Fibroblast of skin of scalp (primary cell): ENCODE measurements at regions not wholly inside any gene's neighbourhood (a gene's known extent, or its start where the extent isn't known, plus 50 kb on each side); places are given as distances from the start of the nearest gene placed in this dataset.

Experiments used
- DNase-seq: peaks from one replicate; pipeline ENCODE4 v3.0.0-alpha.2; 2013

DNA sequence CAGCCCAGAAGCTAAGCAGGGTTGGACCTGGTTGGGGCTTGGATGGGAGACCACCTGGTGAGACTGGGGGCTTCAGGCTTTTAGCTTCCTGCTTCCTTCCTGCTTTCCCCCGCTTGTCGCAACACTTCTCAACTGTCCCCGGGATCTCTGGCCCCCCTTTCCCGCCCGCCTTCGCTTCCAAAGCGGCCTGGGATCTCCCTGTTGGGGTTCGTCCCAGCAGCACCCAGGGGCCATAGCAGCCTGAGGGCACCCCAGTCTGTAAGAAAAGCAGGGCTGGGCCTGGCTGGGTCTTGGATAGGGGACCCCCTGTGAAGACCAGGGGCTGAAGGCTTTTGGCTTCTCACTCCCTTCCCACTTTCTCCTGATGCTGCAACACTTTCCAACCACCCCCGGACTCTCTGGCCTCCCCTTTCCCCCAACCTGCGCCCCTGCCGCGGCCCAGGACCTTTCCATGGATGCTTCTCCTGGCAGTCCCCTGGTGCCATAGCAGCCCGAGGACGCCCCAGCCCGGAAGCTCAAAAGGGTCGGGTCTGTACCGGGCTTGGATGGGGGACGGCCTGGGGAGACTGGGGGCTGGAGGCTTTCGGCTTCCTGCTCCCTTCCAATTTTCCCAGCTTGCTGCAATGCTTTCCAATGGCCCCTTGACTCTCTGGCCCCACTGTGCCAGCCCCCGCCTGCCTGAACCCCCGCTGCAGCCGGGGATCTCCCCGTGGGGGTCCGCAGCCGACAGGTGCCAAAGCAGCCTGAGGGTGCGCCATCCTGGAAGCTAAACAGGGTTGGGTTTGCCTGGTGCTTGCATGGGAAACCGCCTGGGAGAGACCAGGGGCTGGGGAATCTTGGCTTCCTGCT, 2276.2 kb downstream of the TP53TG3F start:
- no peak for DNase-seq

DNA sequence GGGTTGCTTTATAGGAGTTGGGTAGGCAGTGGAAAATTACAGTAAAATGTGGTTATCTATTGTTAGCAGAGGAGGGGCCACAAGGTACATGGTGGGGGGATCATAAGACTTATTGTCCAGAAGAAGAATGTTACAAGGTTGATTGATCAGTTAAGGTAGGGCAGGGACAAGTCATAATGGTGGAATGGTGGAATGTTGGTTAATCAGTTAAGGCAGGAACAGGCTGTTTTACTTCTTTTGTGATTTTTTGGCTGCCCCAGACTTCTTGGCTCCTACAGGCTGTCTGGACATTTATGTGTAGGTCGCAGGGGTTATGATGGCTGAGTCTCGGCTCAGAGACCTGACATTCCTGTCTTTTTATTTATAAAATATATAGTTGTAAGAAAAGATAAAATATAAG, 2277.1 kb downstream of the TP53TG3F start:
- DNase-seq = no peak

DNA sequence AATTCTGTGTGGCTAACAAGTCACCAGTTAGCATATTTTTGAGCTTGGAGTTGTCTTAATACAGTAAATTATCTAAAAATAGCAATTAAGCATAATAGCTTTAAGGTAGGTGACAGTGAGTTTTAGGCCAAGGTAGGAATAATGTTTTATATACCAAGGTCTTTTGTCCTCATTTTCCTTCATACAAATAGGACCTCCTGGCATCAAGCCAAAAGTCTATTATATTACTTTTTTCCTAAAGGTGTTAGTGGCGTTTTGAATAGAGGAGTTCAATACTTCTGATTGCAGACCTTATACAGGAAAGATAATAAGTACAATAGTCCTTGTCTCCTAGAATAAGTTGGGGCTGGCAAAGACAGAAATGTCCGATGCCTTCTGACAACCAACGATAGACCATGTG, 2277.7 kb downstream of the TP53TG3F start:
- DNase-seq = no peak

DNA sequence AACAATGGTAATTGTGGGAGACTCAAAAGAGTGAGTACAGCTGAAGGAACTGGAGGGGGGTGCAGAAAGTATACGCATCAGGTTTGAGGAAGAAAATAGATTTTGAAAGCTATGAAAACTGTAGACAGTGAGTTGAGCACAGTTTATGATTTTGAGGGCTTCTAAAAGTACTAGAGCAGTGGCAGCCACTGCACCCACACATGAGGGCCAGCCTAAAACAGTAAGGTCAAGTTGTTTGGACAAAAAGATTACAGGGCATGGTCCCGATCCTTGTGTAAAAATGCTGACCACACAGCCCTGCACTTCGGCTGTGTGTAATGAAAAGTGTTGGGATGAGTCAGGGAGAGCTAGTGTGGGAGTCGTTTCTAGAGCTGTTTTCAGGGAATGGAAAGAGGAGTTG, 2282.1 kb downstream of the TP53TG3F start:
- no peak for DNase-seq

DNA sequence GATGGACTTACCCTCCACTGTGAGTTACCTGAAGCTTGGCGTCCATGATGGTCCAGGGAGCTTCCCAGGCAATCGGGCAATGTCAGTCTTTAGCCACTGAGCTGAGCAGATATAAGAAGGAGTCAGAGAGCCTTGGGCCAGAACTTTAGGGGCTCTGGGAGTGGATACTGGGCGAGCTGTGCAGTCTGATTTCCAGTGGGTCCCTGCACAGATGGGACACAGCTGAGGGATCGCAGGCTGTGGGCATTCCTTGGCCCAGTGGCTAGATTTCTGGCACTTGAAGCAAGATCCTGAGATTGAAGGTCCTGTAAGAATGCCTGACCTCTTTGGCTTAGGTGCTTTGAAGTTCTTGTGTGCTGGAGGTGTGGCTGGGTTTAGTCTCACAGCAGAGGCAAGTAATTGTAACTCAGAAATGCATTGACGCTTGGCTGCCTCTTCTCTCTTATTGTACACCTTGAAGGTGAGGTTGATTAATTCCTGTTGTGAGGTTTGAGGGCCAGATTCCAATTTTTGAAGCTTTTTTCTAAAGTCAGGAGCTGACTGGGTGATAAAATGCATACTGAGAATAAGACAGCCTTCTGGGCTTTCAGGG, 2283.8 kb downstream of the TP53TG3F start:
- DNase-seq = no peak

DNA sequence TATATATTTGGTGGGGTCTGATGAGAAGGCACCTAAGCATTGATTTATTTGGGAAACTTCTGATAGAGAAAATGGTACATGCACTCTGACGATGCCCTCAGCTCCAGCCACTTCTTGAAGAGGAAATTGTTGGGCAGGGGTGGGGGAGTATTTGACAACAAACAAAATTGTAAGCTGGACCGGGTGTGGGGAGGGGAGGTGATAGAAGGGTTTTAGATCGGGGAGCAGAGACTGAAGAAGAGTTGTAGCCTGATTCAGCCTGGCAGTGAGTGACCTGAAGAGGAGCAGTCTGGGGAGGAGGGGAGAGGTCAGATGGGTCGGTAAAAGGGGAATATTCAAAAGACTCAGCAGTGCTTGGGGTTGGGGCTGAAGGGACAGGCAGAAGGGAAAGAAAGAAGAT, 2284.7 kb downstream of the TP53TG3F start:
- no peak for DNase-seq

DNA sequence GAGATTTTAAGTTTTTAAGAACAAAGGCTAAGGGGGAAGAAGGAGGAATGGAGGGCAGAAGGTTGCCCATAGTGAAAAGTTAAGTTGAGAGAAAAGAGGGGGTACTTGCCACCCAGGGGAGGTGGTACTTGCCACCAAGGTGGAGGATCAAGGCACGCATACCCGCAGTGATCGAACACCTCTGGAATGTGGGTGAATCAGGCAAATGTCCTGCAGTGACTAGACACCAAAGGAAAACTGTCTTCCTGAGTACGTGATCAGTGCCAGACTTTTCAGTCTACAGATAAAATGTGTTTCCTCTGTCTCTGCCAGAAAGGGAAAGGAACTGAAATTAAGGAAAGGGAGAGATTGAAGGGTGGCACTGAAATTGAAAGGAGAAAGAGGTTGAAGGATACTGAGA, 2285.3 kb downstream of the TP53TG3F start:
- no peak for DNase-seq

DNA sequence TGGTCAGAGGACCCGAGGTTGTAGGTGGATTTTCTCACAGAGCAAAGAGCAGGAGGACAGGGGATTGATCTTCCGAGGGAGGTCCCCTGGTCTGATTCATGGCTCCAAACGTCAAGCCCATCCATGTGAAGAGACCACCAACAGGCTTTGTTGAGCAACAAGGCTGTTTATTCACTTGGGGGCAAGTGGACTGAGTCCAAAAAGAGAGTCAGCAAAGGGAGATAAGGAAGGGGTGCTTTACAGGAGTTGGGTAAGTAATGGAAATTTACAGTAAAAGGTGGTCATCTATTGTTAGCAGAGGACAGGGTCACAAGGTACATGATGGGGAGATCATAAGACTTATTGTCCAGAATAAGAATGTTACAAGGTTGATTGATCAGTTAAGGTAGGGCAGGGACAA, 2285.8 kb downstream of the TP53TG3F start:
- DNase-seq = no peak

DNA sequence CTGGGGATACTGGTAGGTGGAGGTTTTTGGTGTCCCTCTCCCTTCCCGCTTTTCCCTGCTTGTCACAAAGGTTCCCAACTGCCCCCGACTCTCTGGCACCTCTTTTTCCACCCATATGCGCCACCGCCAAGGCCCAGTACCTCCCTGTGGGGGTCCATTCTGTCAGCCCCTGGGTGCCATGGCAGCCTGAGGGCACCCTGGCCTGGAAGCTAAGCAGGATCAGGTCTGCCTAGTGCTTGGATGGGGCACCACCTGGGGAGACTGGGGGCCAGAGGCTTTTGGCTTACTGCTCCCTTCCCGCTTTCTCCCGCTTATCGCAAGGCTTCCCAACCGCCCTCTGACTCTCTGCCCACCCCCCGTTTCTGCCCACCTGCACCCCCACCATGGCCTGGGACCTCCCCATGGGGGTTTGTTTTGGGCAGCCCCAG, 2286.4 kb downstream of the TP53TG3F start:
- no peak for DNase-seq

DNA sequence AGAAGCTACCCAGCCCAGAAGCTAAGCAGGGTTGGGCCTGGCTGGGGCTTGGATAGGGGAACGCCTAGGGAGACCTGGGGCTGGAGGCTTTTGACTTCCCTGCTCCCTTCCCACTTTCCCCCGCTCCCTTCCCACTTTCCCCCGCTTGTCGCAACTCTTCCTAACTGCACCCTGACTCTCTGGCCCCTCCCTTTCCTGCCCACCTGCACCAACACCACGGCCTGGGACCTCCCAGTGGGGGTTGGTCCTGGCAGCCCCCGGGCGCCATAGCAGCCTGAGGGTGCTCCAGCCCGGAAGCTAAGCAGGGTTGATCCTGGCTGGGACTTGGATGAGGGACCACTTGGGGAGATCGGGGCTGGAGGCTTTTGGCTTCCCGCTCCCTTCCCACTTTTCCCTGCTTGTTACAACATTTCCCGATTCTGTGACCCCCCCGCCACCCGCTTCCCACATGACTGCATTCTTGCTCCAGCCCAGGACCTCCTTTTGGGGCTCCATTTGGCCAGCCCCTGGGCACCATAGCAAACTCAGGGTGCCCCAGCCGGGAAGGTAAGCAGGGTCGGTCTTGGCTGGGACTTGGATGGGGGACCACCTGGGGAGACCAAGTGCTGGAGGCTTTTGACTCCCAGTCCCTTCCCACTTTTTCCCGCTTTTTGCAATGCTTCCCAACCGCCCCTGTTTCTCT, 2287.0 kb downstream of the TP53TG3F start:
- DNase-seq = no peak

DNA sequence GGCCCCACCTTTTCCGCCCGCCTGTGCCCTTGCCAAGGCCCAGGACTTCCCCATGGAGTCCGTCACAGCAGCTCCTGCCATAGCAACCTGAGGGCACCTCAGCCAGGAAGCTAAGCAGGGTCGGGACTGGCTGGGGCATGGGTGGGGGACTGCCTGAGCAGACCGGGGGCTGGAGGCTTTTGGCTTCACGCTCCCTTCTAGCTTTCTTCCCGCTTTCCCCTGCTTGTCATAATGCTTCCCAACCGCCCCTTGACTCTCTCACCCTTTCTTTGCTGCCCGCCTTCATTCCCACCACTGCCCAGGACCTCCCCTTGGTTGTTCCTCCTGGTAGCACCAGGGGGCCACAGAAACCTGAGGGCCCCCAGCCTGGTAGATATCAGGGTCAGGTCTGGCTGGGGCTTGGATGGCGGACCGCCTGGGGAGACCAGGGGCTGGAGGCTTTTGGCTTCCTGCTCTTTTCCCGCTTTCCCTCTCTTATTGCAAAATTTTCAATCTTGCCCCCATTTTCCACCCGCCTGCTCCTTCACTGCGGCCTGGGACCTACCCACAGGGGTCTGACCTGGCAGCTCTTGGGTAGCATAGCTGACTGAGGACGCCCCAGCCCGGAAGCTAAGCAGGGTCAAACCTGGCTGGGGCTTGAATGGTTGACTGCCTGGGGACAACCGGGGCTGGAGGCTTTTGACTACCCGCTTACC, 2287.7 kb downstream of the TP53TG3F start:
- no peak for DNase-seq

DNA sequence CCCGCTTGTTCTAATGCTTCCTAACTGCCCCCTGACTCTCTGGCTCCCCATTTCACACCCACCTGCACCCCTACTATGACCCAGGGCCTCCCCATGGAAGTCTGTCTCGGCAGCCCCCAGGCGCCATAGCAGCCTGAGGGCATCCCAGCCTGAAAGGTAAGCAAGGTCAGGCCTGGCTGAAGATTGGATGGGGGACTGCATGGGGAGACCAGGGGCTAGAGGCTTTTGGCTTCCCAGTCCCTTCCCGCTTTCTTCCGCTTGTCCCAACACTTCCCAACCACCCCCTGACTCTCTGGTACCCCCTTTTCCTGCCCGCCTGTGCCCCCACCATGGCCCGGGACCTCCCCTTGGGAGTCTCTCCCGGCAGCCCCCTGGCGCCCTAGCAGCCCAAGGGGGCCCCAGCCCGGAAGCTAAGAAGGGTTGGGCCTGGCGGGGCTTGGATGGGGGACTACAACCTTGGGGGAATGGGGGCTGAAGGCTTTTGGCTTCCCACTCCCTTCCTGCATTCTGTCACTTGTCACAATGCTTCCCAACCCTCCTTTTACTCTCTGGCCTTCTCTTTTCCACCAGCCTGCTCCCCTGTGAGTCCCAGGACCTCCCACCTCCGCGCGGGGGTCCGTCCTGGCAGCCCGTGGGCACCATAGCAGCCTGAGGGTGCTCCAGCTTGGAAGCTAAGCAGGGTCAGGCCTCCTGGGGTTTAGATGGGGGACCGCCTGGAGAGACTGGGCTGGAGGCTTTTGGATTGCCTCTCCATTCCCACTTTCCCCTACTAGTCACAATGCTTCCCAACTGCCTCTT, 2288.4 kb downstream of the TP53TG3F start:
- DNase-seq = no peak

DNA sequence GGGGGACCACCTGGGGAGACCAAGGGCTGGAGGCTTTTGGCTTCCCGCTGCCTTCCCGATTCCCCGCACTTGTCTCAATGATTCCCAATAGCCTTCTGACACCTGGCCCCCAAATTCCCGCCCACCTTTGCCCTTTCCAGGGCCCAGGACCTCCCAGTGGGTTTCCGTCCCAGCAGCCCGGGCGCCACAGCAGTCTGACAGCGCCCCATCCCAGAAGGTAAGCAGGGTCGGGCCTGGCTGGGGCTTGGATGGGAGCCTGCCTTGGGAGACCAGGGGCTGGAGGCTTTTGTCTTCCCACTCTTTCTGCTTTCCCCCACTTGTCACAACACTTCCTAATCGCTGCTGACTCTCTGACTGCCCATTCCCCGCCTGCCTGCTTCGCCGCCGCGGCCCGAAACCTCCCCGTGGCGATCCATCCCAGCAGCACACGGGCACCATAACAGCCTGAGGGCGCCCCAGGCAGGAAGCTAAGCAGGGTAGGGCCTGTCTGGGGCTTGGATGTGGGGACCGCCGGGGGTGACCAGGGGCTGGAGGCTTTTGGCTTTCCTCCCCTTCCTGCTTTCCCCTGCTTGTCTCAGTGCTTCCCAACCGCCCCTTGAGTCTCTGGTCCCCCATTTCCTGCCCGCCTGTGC, 2289.3 kb downstream of the TP53TG3F start:
- DNase-seq = no peak

DNA sequence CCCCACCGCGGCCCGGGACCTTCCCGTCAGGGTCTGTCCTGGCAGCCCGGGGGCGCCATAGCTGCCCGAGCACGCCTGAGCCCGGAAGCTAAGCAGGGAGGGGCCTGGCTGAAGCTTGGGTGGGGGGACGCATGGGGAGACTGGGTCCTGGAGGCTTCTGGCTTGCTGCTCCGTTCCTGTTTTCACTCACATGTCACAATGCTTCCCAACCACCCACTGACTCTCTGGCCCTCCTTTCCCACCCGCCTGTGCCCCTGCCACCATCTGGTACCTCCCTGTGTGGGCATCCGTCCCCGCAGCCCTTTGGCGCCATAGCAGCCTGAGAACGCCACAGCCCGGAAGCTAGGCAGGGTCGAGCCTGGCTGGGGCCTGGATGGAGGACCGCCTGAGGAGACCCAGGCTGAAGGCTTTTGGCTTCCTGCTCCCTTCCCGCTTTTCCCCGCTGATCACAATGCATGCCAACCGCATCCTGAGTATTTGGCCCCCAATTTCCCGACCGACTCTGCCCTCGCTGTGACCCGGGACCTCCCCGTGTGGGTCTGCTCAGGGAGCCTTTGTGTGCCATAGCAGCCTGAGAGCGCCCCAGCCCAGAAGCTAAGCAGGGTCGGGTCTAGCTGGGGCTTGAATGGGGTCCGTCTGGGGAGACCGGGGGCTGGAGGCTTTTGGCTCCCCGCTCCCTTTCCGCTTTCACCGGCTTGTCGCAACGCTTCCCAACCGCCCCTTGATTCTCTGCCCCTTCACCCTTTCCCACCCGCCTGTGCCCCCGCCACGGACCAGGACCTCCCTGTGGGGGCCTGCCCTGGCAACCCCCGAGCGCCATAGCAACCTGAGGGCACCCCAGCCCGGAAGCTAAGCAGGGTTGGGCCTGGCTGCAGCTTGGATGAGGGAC, 2290.1 kb downstream of the TP53TG3F start:
- DNase-seq = no peak

DNA sequence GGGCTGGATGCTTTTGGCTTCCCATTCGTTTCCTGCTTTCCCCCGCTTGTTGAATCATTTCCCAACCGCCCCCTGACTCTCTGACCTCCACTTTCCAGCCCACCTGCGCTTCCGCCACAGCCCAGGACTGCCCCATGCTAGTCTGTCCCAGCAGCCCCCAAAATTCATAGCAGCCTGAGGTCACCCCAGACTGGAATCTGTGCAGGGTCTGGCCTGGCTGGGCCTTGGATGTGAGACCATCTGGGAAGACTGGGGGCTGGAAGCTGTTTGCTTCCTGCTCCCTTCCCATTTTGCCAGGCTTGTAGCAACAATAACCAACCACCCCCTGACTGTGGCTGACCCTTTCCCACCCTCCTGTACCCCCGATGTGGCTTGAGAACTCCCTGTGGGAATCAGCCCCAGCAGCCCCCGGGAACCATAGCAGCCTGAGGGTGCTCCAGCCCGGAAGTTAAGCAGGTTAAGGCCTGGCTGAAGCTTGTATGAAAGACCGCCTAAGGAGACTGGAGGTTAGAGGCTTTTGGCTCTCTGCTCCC, 2290.8 kb downstream of the TP53TG3F start:
- no peak for DNase-seq

DNA sequence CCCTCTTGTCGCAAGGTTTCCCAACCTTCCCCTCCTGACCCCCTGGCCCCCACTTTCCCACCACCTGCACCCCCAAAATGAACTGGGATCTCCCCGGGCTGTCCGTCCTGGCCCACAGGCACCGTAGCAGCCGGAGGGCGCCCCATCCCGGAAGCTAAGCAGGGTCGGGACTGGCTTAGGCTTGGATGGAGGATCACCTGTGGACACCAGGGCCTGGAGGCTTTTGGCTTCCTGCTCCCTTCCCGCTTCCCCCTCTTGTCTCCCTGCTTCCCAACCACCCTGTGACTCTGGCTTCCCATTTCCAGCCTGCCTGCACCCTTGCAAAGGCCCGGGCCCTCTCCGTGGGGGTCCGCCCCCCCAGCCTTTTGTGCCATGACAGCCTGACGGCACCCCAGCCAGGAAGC, 2291.3 kb downstream of the TP53TG3F start:
- DNase-seq = no peak

DNA sequence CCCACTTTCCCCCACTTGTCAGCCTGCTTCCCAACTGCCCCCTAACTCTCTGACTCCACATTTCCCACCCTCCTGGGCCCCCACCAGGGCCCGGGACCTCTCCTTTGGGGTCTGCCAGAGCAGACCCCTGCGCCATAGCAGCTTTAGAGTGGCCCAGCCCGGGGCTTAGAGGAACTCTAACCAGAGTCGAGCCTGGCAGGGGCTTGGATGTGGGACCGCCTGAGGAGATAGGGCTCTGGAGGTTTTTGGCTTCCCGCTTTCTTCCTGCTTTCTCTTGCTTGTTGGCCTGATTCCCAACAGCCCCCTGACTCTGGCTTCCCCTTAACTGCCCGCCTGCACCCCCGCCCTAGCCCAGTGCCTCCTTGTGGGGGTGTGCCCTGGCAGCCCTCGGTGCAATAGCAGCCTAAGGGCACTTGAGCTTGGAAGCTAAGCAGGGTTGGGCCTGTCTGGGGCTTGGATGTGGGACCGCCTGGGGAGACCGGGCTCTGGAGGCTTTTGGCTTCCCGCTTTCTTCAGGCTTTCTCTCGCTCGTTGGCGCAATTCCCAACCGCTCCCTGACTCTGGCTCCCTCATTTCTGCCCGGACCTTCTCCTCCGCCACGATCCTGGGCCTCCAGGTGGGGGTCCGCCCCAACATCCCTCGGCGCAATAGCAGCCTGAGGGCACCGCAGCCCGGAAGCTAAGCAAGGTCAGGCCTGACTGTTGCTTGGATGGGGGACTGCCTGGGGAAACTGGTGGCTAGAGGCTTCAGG, 2292.0 kb downstream of the TP53TG3F start:
- no peak for DNase-seq

DNA sequence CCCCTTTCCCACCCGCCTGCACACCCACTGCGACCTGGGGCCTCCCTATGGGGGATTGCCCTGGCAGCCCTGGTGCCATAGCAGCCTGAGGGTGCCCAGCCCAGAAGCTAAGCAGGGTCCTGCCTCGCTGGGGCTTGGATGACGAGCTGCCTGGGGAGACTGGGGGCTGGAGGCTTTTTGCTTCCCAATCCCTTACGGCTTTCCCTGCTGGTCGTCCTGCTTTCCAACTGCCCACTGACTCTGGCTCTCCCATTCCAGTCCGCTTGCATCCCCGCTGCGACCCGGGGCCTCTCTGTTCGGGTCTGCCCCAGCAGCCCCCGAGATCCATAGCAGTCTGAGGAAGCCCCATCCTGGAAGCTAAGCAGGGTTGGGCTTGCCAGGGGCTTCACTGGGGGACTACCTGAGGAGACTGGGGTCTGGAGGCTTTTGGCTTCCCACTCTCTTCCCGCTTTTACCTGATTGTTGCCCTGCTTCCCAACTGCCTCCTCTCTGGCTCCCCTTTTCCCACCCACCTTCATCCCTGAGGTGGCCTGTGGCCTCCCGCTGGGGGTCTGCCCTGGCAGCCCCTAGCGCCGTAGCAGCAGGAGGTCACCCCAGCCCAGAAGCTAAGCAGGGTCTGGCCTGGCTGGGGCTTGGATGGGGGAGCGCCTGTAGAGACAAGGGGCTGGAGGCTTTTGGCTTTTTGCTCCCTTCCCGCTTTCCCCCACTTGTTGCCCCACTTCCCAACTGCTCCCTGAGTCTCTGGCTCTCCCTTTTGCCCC, 2292.8 kb downstream of the TP53TG3F start:
- DNase-seq = no peak
